ENCODE measurements at regions not wholly inside any gene's neighbourhood (a gene's known extent, or its start where the extent isn't known, plus 50 kb on each side); places are given as distances from the start of the nearest gene placed in this dataset.
"Not testable (repeated sequence)": the region's sequence is repeated elsewhere in the genome, so short reads cannot be mapped to it uniquely, and the experiment has no call there.

DNA sequence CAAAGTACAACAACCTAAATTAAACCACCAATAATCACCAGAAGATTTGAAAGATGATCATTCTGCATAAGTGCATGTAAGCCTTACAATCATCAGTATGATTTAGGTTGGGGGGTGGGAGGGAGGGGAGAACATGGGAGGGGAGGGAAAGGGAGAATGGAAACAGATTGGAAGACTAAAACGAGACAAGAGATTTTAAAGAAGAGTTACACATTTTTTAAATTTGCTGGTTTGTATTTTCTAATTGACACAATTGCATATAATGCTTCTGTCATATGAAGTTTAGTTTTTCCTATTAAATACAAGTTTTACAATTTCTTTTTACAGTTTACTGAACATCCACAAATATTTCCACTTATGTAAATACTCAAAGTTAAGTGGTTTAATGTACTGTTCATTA lies 2118.9 kb downstream of the PCDH9 start:
- H3K4me3 ChIP-seq (ENCODE audit: low read depth, low read length) = no peak overlapping the region
- no peak for DNase-seq (ENCODE audit: low read depth)
- TF ChIP-seq, protein P1, sequence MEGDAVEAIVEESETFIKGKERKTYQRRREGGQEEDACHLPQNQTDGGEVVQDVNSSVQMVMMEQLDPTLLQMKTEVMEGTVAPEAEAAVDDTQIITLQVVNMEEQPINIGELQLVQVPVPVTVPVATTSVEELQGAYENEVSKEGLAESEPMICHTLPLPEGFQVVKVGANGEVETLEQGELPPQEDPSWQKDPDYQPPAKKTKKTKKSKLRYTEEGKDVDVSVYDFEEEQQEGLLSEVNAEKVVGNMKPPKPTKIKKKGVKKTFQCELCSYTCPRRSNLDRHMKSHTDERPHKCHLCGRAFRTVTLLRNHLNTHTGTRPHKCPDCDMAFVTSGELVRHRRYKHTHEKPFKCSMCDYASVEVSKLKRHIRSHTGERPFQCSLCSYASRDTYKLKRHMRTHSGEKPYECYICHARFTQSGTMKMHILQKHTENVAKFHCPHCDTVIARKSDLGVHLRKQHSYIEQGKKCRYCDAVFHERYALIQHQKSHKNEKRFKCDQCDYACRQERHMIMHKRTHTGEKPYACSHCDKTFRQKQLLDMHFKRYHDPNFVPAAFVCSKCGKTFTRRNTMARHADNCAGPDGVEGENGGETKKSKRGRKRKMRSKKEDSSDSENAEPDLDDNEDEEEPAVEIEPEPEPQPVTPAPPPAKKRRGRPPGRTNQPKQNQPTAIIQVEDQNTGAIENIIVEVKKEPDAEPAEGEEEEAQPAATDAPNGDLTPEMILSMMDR (IDR thresholded peaks at IDR 0.05; ENCODE audit: insufficient read depth, low read depth, low read length, missing control alignments) = no peak

DNA sequence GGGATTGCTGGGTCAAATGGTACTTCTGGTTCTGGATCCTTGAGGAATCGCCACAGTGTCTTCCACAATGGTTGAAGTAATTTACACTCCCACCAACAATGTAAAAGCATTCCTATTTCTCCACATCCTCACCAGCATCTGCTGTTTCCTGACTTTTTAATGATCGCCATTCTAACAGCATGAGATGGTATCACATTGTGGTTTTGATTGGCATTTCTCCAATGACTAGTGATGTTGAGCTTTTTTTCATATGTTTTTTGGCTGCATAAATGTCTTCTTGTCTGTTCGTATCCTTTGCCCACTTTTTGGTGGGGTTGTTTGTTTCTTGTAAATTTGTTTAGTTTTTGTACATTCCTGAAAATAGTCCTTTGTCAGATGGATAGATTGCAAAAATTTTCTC lies 2125.7 kb downstream of the PCDH9 start:
- DNase-seq (ENCODE audit: low read depth); H3K4me3 ChIP-seq (ENCODE audit: low read depth, low read length): not testable (repeated sequence)

DNA sequence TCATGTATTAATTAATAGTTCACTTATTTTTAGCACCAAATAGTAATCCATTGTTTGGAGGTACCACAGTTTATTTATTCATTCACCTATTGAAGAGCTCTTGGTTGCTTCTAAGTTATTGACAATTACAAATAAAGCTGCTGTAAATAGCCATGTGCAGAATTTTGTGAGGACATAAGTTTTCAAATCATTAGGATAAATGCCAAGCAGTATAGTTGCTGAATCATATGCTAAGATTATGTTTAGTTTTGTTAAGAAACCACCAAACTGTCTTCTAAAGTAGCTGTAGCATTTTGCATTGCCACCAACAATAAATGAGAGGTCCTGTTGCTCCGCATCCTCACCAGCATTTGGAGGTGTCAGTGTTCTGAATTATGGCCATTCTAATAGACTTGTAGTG lies 2126.8 kb downstream of the PCDH9 start:
- TF ChIP-seq, protein P1 (IDR thresholded peaks at IDR 0.05; ENCODE audit: insufficient read depth, low read depth, low read length, missing control alignments) = no peak
- no peak overlapping the region for H3K4me3 ChIP-seq (ENCODE audit: low read depth, low read length)
- DNase-seq (ENCODE audit: low read depth) = no peak

DNA sequence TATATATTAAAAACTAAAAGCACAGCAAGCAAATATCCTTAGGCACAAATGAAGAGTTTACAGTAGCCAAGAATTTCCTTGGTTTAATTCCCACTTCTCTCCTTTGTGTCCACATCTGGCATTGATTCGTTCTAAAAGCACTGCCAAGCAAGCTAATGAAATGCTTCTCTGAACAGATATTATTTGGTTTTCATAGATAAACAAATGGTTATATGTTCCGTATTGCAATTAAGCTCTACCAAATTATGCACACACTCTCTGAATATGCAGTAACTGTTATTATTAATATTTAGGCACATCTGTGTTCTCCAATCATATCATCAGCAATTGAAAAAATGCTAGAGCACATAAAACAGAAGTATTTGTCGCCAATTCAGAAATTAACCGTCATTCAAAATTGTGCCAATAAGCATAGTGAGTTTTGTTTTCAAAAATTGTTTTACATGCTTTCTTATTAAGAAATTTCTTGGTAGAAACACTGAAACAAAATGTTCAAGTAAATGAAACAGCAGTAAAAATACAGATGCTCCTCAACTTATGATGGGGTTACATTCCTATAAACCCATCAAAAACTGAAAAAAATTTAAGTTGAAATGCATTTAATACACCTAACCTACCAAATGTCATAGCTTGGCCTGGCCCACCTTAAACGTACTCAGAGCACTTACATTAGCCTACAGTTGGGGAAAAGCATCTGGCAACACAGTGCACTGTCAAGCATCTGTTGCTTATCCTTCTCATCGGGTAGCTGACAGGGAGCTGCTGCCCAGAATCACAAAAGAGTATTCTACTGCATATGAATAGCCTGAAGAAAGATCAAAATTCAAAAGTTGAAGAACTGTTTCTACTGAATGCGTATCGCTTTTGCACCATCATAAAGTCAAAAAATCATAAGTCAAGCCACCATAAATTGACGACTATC lies 2134.7 kb downstream of the PCDH9 start:
- no peak overlapping the region for H3K4me3 ChIP-seq (ENCODE audit: low read depth, low read length)
- TF ChIP-seq, protein P1 (IDR thresholded peaks at IDR 0.05; ENCODE audit: insufficient read depth, low read depth, low read length, missing control alignments) = no peak

DNA sequence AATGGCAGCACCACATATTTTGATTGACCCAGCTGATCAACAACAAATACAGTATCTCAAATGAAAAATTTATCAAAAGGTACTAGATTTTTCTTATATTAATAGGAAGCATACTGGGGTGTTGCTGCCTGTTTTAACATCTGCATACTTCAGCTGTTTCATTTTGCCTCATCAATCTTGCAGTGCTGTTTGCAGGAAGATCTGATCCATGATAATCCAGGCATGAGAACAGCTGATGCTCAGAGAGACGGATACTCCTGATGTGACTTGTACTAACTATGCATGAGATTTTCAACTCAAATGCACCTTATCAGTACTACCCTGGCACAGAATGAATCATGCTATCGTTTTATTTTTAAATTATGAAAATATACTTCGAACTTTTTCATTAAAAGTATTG lies 2136.8 kb downstream of the PCDH9 start:
- TF ChIP-seq, protein P1 (IDR thresholded peaks at IDR 0.05; ENCODE audit: insufficient read depth, low read depth, low read length, missing control alignments) = no peak
- no peak overlapping the region for H3K4me3 ChIP-seq (ENCODE audit: low read depth, low read length)
- no peak for DNase-seq (ENCODE audit: low read depth)

More for the DNA sequence above, 2134.7 kb downstream of the PCDH9 start:
- DNase-seq (ENCODE audit: low read depth) = no peak

DNA sequence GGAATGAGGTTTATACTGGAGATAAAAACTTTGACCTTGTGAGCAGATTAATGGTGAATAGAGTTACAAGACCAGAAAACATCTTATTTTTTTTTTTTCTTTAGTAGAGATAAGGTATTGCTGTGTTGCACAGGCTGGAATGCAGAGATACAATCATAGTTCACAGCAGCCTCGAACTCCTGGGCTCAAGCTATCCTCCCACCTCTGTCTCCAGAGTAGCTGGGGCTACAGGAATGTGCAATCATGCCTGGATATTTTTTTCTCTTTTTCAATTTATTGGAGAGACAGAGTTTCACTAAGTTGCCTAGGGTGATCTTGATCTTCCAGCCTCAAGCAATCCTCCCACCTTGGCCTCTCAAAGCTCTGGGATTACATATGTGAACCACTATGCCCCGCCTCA lies 2139.1 kb downstream of the PCDH9 start:
- no peak overlapping the region for H3K4me3 ChIP-seq (ENCODE audit: low read depth, low read length)
- TF ChIP-seq, protein P1 (IDR thresholded peaks at IDR 0.05; ENCODE audit: insufficient read depth, low read depth, low read length, missing control alignments) = no peak
- DNase-seq (ENCODE audit: low read depth) = no peak

DNA sequence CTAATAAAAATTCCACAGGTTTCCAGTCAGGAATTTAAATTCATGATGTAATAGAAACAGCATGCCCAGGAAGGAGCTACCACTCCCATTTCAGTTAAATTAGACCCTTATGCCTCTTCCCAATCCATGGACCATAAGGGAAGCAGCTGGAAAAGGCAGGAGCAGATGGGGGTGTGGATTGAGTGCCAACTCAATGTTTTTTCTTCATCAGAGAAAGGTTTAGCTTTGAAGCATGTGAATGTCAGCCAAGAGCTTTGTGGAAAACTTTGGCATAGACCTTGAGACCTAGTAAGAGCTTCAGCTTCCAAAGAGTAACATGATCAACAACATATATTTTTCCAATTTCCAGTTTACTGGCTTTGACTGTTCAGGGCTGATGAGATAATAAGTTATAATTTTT lies 2139.9 kb downstream of the PCDH9 start:
- TF ChIP-seq, protein P1 (IDR thresholded peaks at IDR 0.05; ENCODE audit: insufficient read depth, low read depth, low read length, missing control alignments) = no peak
- no peak for DNase-seq (ENCODE audit: low read depth)
- no peak overlapping the region for H3K4me3 ChIP-seq (ENCODE audit: low read depth, low read length)
